Fibroblast of the aortic adventitia (primary cell): ENCODE measurements at regions not wholly inside any gene's neighbourhood (a gene's known extent, or its start where the extent isn't known, plus 50 kb on each side); places are given as distances from the start of the nearest gene placed in this dataset.

ENCODE experiments used
- DNase-seq: peaks from one replicate; pipeline ENCODE4 v3.0.0-alpha.2; 2010; ENCODE audit warnings: low read depth
- H3K4me3 ChIP-seq: 2 replicates; pipeline ENCODE4 v1.5.1; 2011; ENCODE audit warnings: low read depth, mild to moderate bottlenecking, control low read depth, low read length, moderate library complexity
- TF ChIP-seq, protein P1 (sequence below): IDR thresholded peaks from 2 replicates; pipeline ENCODE4 v1.5.1; 2011; ENCODE audit warnings: mild to moderate bottlenecking, low read length, control low read depth, inconsistent platforms; ENCODE audit not compliant: insufficient read depth

- TF ChIP-seq, protein P1, sequence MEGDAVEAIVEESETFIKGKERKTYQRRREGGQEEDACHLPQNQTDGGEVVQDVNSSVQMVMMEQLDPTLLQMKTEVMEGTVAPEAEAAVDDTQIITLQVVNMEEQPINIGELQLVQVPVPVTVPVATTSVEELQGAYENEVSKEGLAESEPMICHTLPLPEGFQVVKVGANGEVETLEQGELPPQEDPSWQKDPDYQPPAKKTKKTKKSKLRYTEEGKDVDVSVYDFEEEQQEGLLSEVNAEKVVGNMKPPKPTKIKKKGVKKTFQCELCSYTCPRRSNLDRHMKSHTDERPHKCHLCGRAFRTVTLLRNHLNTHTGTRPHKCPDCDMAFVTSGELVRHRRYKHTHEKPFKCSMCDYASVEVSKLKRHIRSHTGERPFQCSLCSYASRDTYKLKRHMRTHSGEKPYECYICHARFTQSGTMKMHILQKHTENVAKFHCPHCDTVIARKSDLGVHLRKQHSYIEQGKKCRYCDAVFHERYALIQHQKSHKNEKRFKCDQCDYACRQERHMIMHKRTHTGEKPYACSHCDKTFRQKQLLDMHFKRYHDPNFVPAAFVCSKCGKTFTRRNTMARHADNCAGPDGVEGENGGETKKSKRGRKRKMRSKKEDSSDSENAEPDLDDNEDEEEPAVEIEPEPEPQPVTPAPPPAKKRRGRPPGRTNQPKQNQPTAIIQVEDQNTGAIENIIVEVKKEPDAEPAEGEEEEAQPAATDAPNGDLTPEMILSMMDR, result no peak
- DNase-seq, result no peak
- no peak overlapping the region for H3K4me3 ChIP-seq
Measured at GRCh38 chr22:49432211-49432896, 395.3 kb downstream of the BRD1 start.

DNA sequence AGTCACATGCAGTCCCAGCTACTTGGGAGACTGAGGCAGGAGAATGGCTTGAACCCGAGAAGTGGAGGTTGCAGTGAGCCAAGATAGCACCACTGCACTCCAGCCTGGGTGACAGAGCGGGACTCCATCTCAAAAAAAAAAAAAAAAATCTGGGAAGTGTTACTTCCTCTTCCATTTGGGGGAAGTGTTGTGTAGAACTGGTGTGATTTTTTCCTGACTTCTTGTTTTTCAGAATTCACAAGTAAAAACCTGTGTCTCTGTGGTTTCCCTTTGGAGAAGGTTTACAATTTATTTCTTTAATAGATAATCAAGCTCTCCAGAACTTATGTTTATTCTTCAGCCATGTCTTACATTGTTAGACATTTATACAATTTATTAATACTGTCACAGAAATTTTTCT is 396.1 kb downstream of the BRD1 start:
- H3K4me3 ChIP-seq, result no peak overlapping the region
- TF ChIP-seq, protein P1, result no peak
- DNase-seq, result no peak

DNA sequence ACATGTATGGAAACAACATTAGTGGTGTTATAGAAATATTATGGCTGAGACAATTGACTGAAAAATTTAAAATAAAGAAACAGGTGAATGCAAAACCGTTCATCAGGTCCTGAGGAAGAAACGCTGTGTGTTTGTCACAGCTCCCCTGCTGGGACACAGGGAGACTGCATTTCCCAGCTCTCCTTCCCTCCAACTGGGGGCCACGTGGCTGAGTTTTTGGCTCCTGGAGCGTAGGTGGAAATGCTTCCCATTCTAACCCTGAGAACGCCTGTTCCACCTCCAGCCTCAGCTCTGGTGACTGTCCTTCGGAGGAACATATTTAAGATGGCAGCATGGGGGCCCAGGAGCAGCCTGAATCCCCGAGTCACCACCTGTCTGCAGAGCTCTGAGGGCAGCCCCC is 398.6 kb downstream of the BRD1 start:
- H3K4me3 ChIP-seq, result no peak overlapping the region
- TF ChIP-seq, protein P1, result no peak

DNA sequence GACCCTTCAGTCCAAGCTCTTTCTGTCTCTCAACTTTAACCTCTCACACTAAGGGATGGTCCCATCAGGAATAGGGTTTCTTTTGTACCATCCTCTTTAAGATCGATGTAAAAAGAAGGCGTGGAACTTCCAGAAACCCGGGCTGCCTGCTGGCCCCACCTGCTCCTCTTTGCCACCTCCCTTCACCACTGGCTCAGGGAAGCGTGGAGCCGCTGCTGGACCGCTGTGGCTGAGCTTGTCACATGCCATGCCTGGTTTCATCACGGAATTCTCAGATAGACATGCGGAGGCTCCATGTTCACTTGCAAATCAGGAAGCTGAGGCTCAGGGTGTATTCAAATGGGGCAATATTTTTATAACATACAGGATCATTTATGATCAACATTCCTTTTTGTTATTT is 399.7 kb downstream of the BRD1 start:
- TF ChIP-seq, protein P1, result no peak
- DNase-seq, result no peak
- no peak overlapping the region for H3K4me3 ChIP-seq

More for the DNA sequence above, 398.6 kb downstream of the BRD1 start:
- DNase-seq, result no peak

GRCh38 chr22:49427341-49427740 is 400.3 kb downstream of the BRD1 start:
- TF ChIP-seq, protein P1, result no peak
- DNase-seq, result no peak
- no peak overlapping the region for H3K4me3 ChIP-seq

- H3K4me3 ChIP-seq, result no peak overlapping the region
- DNase-seq, result no peak
- TF ChIP-seq, protein P1, result no peak
Measured at GRCh38 chr22:49426618-49427266, 400.9 kb downstream of the BRD1 start.

DNA sequence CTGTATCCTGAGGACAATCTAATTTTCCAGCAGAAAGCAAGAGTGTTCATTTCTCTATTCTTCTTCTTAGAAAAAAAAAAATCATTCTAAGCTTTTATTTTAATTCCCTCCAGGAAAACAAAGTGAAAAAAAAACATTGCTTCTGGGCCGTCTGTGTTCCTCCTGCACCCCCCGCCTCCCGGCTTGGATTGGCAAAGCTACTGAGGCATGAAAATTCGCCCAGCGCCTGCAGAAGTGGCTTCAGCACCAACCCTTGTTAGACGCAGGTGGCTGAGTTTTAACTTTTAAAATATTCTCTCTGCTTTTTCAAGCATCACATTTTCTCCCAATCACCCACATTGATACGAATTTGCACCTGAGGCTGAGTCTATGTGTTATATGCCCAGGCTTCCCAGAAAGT is 401.6 kb downstream of the BRD1 start:
- TF ChIP-seq, protein P1, result no peak
- DNase-seq, result no peak
- no peak overlapping the region for H3K4me3 ChIP-seq
